ENCODE measurements at regions not wholly inside any gene's neighbourhood (a gene's known extent, or its start where the extent isn't known, plus 50 kb on each side); places are given as distances from the start of the nearest gene placed in this dataset.

DNA sequence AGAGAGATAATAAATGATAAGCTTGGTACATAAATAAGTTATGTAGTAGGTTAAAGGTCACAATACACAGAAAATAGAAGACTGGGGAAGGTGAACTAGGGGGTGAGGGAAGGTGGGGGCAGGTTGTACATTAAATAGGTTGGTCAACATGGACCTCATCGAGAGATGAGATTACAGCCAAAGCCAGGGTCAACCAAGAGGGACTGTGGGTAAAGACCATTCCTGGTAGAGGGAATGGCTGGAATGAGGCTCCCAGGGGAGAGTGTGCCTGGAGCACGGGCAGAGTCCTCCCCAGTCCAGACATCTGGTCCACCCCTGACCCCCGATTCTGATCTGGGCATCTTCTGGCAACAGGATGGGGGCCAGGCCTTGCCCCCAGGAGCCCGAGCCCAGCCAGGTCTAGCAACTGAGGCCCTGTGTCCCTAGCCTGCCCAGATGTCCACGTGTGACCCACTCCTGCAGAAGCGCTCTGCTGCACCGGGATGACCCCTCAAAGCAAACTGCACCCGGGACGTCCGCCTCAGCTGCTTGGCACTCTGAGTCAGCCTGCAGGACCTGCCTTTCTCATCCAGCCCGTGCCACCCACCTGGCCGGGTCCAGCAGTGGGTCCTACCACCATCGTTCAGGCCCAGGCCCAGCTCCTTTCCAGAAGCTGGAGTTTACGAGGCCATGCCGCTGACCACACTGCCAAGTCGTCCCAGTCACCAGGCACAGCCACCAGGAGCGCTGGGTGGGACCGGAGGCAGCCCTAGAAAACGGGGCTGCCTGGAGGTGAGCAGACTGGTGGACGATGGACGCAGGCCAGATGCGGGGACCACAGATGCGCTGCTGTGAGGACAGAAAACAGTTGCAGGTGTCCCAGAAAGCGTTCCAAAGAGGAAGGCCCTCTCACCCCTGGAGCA is 56.2 kb upstream of the ID2 start:
- no peak for DNase-seq

DNA sequence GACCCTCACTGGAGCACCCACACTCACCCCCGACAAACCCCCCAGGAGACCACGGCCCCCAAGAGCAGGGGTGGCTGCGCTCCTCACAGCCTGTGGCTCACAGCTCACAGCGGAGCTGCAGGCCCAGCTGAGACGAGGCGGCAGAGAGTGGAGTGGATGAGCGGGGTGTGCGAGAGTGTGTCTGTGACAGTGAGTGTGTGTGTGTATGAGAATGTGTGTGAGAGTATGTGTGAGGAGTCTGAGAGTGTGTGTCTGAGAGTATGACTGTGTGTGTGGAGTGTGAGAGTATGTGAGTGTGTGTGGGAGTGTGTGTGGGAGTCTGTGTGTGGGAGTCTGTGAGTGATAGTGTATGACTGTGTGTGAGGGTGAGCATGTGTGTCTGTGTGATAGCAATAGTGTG is 55.3 kb upstream of the ID2 start:
- no peak for DNase-seq

GRCh38 chr2:8627019-8627691 is 54.7 kb upstream of the ID2 start:
- no peak for DNase-seq

DNA sequence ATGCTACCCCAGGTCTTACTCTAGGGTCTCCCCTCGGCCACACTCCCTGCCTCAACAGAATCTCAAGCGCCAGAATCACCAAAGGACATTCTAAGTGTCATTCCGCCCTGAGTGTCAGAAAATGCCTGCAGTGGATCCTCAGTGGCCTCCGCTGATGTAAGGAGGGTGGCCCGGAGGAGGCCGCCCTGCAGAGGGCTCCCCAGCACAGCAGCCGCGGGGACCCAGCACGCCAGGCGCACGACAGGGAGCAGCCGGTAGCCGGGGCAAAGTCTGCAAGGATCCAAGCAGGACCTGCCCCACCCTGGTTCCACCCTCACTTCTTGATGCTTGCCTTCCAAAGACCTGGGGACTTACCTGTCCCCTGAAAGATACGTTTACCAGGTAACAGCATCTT is 54.2 kb upstream of the ID2 start:
- no peak for DNase-seq

- DNase-seq: no peak
Observed at GRCh38 chr2:8628179-8628865, 53.5 kb upstream of the ID2 start.

- DNase-seq: no peak
Observed at GRCh38 chr2:8628866-8629209, 53.0 kb upstream of the ID2 start.

- DNase-seq: no peak
Observed at GRCh38 chr2:8629402-8629801, 52.5 kb upstream of the ID2 start.

- no peak for DNase-seq
Observed at GRCh38 chr2:8630676-8631464, 51.0 kb upstream of the ID2 start.

DNA sequence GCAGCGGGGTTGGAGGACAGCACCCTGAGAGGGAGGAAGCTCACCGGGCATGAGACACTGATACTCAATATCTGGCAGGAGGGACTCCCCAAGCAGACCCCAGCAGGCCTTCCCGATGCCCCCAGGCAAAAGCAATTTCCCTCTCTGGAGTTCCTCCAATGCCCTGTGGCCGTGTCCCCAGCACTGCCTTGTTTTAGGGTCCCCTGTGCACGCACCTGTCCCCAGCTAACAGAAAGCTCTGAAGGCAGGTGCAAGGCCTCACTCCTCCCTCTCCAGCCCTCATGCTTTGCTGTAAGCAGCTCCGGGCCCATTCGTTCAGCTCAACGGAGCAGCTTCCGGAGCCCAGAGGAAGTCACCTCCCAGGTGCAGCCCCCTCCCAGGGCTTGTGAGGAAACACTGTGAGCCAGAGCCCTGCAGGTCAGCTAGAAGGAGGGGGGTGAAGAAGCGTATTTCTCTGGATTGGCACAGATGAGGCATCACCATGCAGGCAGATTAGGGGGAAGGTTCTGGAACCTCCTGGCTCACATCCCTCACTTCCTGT is 50.3 kb upstream of the ID2 start:
- DNase-seq: no peak

All from NCI-H1105 (cell line).